Small intestine (tissue), 7 donors: ENCODE measurements at regions not wholly inside any gene's neighbourhood (a gene's known extent, or its start where the extent isn't known, plus 50 kb on each side); places are given as distances from the start of the nearest gene placed in this dataset.

Experiments used
- DNase-seq, 2 donors: peaks; one replicate each; pipeline versions ENCODE4 v3.0.0 to v3.0.0-alpha.2; 2013
- FAIRE-seq: peaks from 2 replicates; lab custom pipeline; 2012; peaks lifted over from hg19 to GRCh38; lab: Jason Lieb, UNC
- H3K27ac ChIP-seq, 3 donors: one replicate each; pipeline ENCODE4 v1.5.1; 2013; ENCODE audit warnings: low read length in 2 of 3, mild to moderate bottlenecking in 2 of 3, control low read depth in 1 of 3, inconsistent platforms in 1 of 3, low read depth in 1 of 3, moderate library complexity in 1 of 3
- H3K27me3 ChIP-seq, 3 donors: one replicate each; pipeline ENCODE4 v1.6.1; 2013; ENCODE audit warnings: low read length in 3 of 3, inconsistent platforms in 1 of 3; ENCODE audit not compliant: control insufficient read depth in 3 of 3, insufficient read depth in 3 of 3
- H3K36me3 ChIP-seq, 3 donors: one replicate each; pipeline ENCODE4 v1.6.1; 2013; ENCODE audit warnings: low read length in 3 of 3, inconsistent platforms in 1 of 3, low read depth in 1 of 3, mild to moderate bottlenecking in 1 of 3, moderate library complexity in 1 of 3; ENCODE audit not compliant: control insufficient read depth in 3 of 3, insufficient read depth in 2 of 3
- H3K4me1 ChIP-seq, 3 donors: one replicate each; pipeline ENCODE4 v1.6.1; 2013; ENCODE audit warnings: low read length in 2 of 3, inconsistent platforms in 1 of 3, low read depth in 1 of 3, mild to moderate bottlenecking in 1 of 3, moderate library complexity in 1 of 3; ENCODE audit not compliant: control insufficient read depth in 3 of 3, insufficient read depth in 2 of 3
- H3K4me3 ChIP-seq, 3 donors: one replicate each; pipeline ENCODE4 v1.5.1; 2013; ENCODE audit warnings: low read length in 3 of 3, control low read depth in 1 of 3, inconsistent platforms in 1 of 3, low read depth in 1 of 3, mild to moderate bottlenecking in 1 of 3, moderate library complexity in 1 of 3
- H3K9me3 ChIP-seq, 2 donors: one replicate each; pipeline ENCODE4 v1.6.1; 2013; ENCODE audit warnings: low read depth in 1 of 2, low read length in 1 of 2; ENCODE audit not compliant: control insufficient read depth in 2 of 2, insufficient read depth in 1 of 2
- WGBS, 3 donors: extraction: QIAGEN DNeasy Blood & Tissue Kit; methylation state at CpG; one replicate each; pipeline ENCODE4 v1.1.7; 2013; 5-methylcytosine and 5-hydroxymethylcytosine counted together
- donor health status: healthy with polysubstance abuse.
- donor health status: control.
- donor health status: control.
- donor health status: Bipolar disorder and iron deficiency.
- donor health status: healthy.

- Histone ChIP-seq H3K4me1 (no peaks in the 10 kb centered on the region), H3K27me3 (peaks cover 0 to 16% (median 0%) of the 10 kb centered on the region in 3 donors), H3K4me3 (no peak overlapping the region), H3K9me3 (no peaks in the 10 kb centered on the region), H3K27ac (no peak overlapping the region), H3K36me3 (no peaks in the 10 kb centered on the region)
- no peak for DNase-seq
- FAIRE-seq: no peak
Observed at GRCh38 chr1:184255560-184255959, 131.3 kb upstream of the C1orf21 start.

GRCh38 chr1:184257873-184258272, 129.0 kb upstream of the C1orf21 start:
- H3K27ac ChIP-seq: no peak overlapping the region
- DNase-seq (no peak), FAIRE-seq (no peak)
- H3K36me3 ChIP-seq: no peaks in the 10 kb centered on the region
- no peak overlapping the region for H3K4me3 ChIP-seq
- 31 to 57% (median 50%) methylated on average over 5 of the region's 5 CpGs for WGBS, 3 donors
- H3K9me3 ChIP-seq: no peaks in the 10 kb centered on the region
- H3K27me3 ChIP-seq: peaks cover 0 to 16% (median 0%) of the 10 kb centered on the region in 3 donors
- H3K4me1 ChIP-seq: peaks cover 0 to 3% (median 0%) of the 10 kb centered on the region in 3 donors

- H3K27me3 ChIP-seq: peaks cover 0 to 16% (median 0%) of the 10 kb centered on the region in 3 donors
- 77 to 91% (median 87%) methylated on average over 3 of the region's 3 CpGs for WGBS, 3 donors
- no peak for FAIRE-seq
- H3K4me3 ChIP-seq: no peak overlapping the region
- DNase-seq: no peak
- no peaks in the 10 kb centered on the region for H3K36me3 ChIP-seq
- no peaks in the 10 kb centered on the region for H3K9me3 ChIP-seq
- no peak overlapping the region for H3K27ac ChIP-seq
- peaks cover 0 to 3% (median 0%) of the 10 kb centered on the region in 3 donors for H3K4me1 ChIP-seq
Observed at GRCh38 chr1:184258525-184258924, 128.3 kb upstream of the C1orf21 start.

- no peaks in the 10 kb centered on the region for H3K36me3 ChIP-seq
- H3K27ac ChIP-seq: no peak overlapping the region
- FAIRE-seq (no peak), DNase-seq (no peak)
- no peak overlapping the region for H3K4me3 ChIP-seq
- no peaks in the 10 kb centered on the region for H3K9me3 ChIP-seq
- peaks cover 0 to 13% (median 0%) of the 10 kb centered on the region in 3 donors for H3K27me3 ChIP-seq
- 78 to 89% (median 87%) methylated on average over 1 of the region's 1 CpG for WGBS, 3 donors
- H3K4me1 ChIP-seq: peaks cover 0 to 3% (median 0%) of the 10 kb centered on the region in 3 donors
Observed at GRCh38 chr1:184260382-184260781, 126.4 kb upstream of the C1orf21 start.

GRCh38 chr1:184262109-184262508, 124.7 kb upstream of the C1orf21 start:
- Histone ChIP-seq H3K9me3 (no peaks in the 10 kb centered on the region), H3K27me3 (peaks cover 0 to 4% (median 0%) of the 10 kb centered on the region in 3 donors), H3K36me3 (no peaks in the 10 kb centered on the region), H3K27ac (no peak overlapping the region), H3K4me1 (peaks cover 0 to 3% (median 0%) of the 10 kb centered on the region in 3 donors), H3K4me3 (no peak overlapping the region)
- FAIRE-seq: no peak
- DNase-seq: peak; percentile 50 to 78

GRCh38 chr1:184267747-184268146, 119.1 kb upstream of the C1orf21 start:
- Histone ChIP-seq H3K27ac (no peak overlapping the region), H3K27me3 (no peaks in the 10 kb centered on the region), H3K9me3 (no peaks in the 10 kb centered on the region), H3K36me3 (no peaks in the 10 kb centered on the region), H3K4me3 (no peak overlapping the region), H3K4me1 (no peaks in the 10 kb centered on the region)
- WGBS, 3 donors: 75 to 84% (median 79%) methylated on average over 4 of the region's 4 CpGs
- FAIRE-seq: no peak
- DNase-seq: no peak

- Histone ChIP-seq H3K36me3 (no peaks in the 10 kb centered on the region), H3K4me1 (no peaks in the 10 kb centered on the region), H3K27me3 (no peaks in the 10 kb centered on the region), H3K4me3 (no peak overlapping the region), H3K9me3 (no peaks in the 10 kb centered on the region), H3K27ac (no peak overlapping the region)
- FAIRE-seq (no peak), DNase-seq (no peak)
- 66 to 78% (median 75%) methylated on average over 3 of the region's 3 CpGs for WGBS, 3 donors
Observed at GRCh38 chr1:184270556-184270955, 116.3 kb upstream of the C1orf21 start.

GRCh38 chr1:184272175-184272866, 114.5 kb upstream of the C1orf21 start:
- 56 to 61% (median 61%) methylated on average over 5 of the region's 5 CpGs for WGBS, 3 donors
- FAIRE-seq: no peak

GRCh38 chr1:184276416-184276815, 110.4 kb upstream of the C1orf21 start:
- DNase-seq (no peak), FAIRE-seq (no peak)
- no peaks in the 10 kb centered on the region for H3K36me3 ChIP-seq
- no peaks in the 10 kb centered on the region for H3K4me1 ChIP-seq
- H3K4me3 ChIP-seq: no peak overlapping the region
- H3K27me3 ChIP-seq: no peaks in the 10 kb centered on the region
- 58 to 69% (median 66%) methylated on average over 3 of the region's 3 CpGs for WGBS, 3 donors
- H3K9me3 ChIP-seq: no peaks in the 10 kb centered on the region
- no peak overlapping the region for H3K27ac ChIP-seq

More at GRCh38 chr1:184272175-184272866, 114.5 kb upstream of the C1orf21 start:
- Histone ChIP-seq H3K27ac (no peak overlapping the region), H3K4me1 (no peaks in the 10 kb centered on the region), H3K27me3 (no peaks in the 10 kb centered on the region), H3K36me3 (no peaks in the 10 kb centered on the region), H3K9me3 (no peaks in the 10 kb centered on the region), H3K4me3 (no peak overlapping the region)
- no peak for DNase-seq
